Muscle layer of colon (tissue), 2 donors: ENCODE measurements at regions not wholly inside any gene's neighbourhood (a gene's known extent, or its start where the extent isn't known, plus 50 kb on each side); places are given as distances from the start of the nearest gene placed in this dataset.
"Not testable (repeated sequence)": the region's sequence is repeated elsewhere in the genome, so short reads cannot be mapped to it uniquely, and the experiment has no call there.

ENCODE experiments used
- H3K27ac ChIP-seq: one replicate; pipeline ENCODE4 v1.7.0; 2013; ENCODE audit warnings: low read depth, mild to moderate bottlenecking, low read length, moderate library complexity
- H3K27me3 ChIP-seq, 2 donors: one replicate each; pipeline ENCODE4 v1.7.0; 2013; ENCODE audit warnings: low read length in 2 of 2, mild to moderate bottlenecking in 2 of 2; ENCODE audit not compliant: insufficient read depth in 2 of 2, control insufficient read depth in 1 of 2
- H3K36me3 ChIP-seq: one replicate; pipeline ENCODE4 v1.7.0; 2013; ENCODE audit warnings: mild to moderate bottlenecking, low read length; ENCODE audit not compliant: insufficient read depth
- H3K4me1 ChIP-seq: one replicate; pipeline ENCODE4 v1.7.0; 2013; ENCODE audit warnings: mild to moderate bottlenecking, low read length; ENCODE audit not compliant: insufficient read depth
- H3K4me3 ChIP-seq, 2 donors: one replicate each; pipeline ENCODE4 v1.7.0; 2013; ENCODE audit warnings: low read length in 2 of 2, low read depth in 1 of 2, mild to moderate bottlenecking in 1 of 2, moderate library complexity in 1 of 2
- H3K9ac ChIP-seq: one replicate; pipeline ENCODE4 v1.7.0; 2013; ENCODE audit warnings: low read length
- H3K9me3 ChIP-seq: one replicate; pipeline ENCODE4 v1.7.0; 2013; ENCODE audit warnings: mild to moderate bottlenecking, low read length
- donor health status: abdominal sarcoma.
- donor health status: Adenocarcinoma of cecum.

GRCh38 chr9:30519756-30520155, 1864.7 kb upstream of the ACO1 start:
- Histone ChIP-seq H3K36me3 (no peaks in the 10 kb centered on the region), H3K4me3 (no peak overlapping the region), H3K9me3 (no peaks in the 10 kb centered on the region), H3K9ac (no peak overlapping the region), H3K27me3 (no peaks in the 10 kb centered on the region), H3K27ac (no peak overlapping the region), H3K4me1 (no peaks in the 10 kb centered on the region)

- H3K4me3 ChIP-seq, result no peak overlapping the region
- H3K4me1 ChIP-seq, result no peaks in the 10 kb centered on the region
- no peaks in the 10 kb centered on the region for H3K36me3 ChIP-seq
- H3K9ac ChIP-seq, result no peak overlapping the region
- no peak overlapping the region for H3K27ac ChIP-seq
- H3K9me3 ChIP-seq, result no peaks in the 10 kb centered on the region
- no peaks in the 10 kb centered on the region for H3K27me3 ChIP-seq
Observed at GRCh38 chr9:30522061-30522460, 1862.4 kb upstream of the ACO1 start.

GRCh38 chr9:30522486-30522885, 1862.0 kb upstream of the ACO1 start:
- Histone ChIP-seq H3K4me1 (no peaks in the 10 kb centered on the region), H3K9ac (no peak overlapping the region), H3K27ac (no peak overlapping the region), H3K27me3 (no peaks in the 10 kb centered on the region), H3K36me3 (no peaks in the 10 kb centered on the region), H3K9me3 (no peaks in the 10 kb centered on the region), H3K4me3 (no peak overlapping the region)

- H3K9me3 ChIP-seq, result no peaks in the 10 kb centered on the region
- H3K27me3 ChIP-seq, result no peaks in the 10 kb centered on the region
- no peaks in the 10 kb centered on the region for H3K36me3 ChIP-seq
- no peak overlapping the region for H3K27ac ChIP-seq
- no peaks in the 10 kb centered on the region for H3K4me1 ChIP-seq
- no peak overlapping the region for H3K9ac ChIP-seq
- H3K4me3 ChIP-seq, result no peak overlapping the region
Observed at GRCh38 chr9:30524311-30524710, 1860.1 kb upstream of the ACO1 start.

- H3K27ac ChIP-seq, result no peak overlapping the region
- no peaks in the 10 kb centered on the region for H3K4me1 ChIP-seq
- H3K9me3 ChIP-seq, result no peaks in the 10 kb centered on the region
- H3K9ac ChIP-seq, result no peak overlapping the region
- no peak overlapping the region for H3K4me3 ChIP-seq
- no peaks in the 10 kb centered on the region for H3K36me3 ChIP-seq
- H3K27me3 ChIP-seq, result no peaks in the 10 kb centered on the region
Observed at GRCh38 chr9:30534455-30534854, 1850.0 kb upstream of the ACO1 start.

GRCh38 chr9:30534896-30535295, 1849.5 kb upstream of the ACO1 start:
- H3K27me3 ChIP-seq, result no peaks in the 10 kb centered on the region
- no peaks in the 10 kb centered on the region for H3K9me3 ChIP-seq
- H3K4me1 ChIP-seq, result no peaks in the 10 kb centered on the region
- no peak overlapping the region for H3K9ac ChIP-seq
- no peak overlapping the region for H3K4me3 ChIP-seq
- no peak overlapping the region for H3K27ac ChIP-seq
- no peaks in the 10 kb centered on the region for H3K36me3 ChIP-seq

GRCh38 chr9:30536494-30536893, 1847.9 kb upstream of the ACO1 start:
- no peaks in the 10 kb centered on the region for H3K36me3 ChIP-seq
- no peak overlapping the region for H3K4me3 ChIP-seq
- H3K27me3 ChIP-seq, result no peaks in the 10 kb centered on the region
- no peaks in the 10 kb centered on the region for H3K4me1 ChIP-seq
- H3K9ac ChIP-seq, result no peak overlapping the region
- no peaks in the 10 kb centered on the region for H3K9me3 ChIP-seq
- H3K27ac ChIP-seq, result no peak overlapping the region

GRCh38 chr9:30539696-30540095, 1844.7 kb upstream of the ACO1 start:
- H3K36me3 ChIP-seq, H3K27me3 ChIP-seq, H3K4me1 ChIP-seq, H3K4me3 ChIP-seq, H3K9ac ChIP-seq, H3K27ac ChIP-seq, H3K9me3 ChIP-seq: not testable (repeated sequence)

- H3K9me3 ChIP-seq, result no peaks in the 10 kb centered on the region
- H3K27ac ChIP-seq, result no peak overlapping the region
- H3K4me1 ChIP-seq, result no peaks in the 10 kb centered on the region
- H3K36me3 ChIP-seq, result no peaks in the 10 kb centered on the region
- no peak overlapping the region for H3K9ac ChIP-seq
- H3K27me3 ChIP-seq, result no peaks in the 10 kb centered on the region
- no peak overlapping the region for H3K4me3 ChIP-seq
Observed at GRCh38 chr9:30574355-30575151, 1809.9 kb upstream of the ACO1 start.

GRCh38 chr9:30575218-30575617, 1809.2 kb upstream of the ACO1 start:
- Histone ChIP-seq H3K4me1 (no peaks in the 10 kb centered on the region), H3K4me3 (no peak overlapping the region), H3K9me3 (no peaks in the 10 kb centered on the region), H3K36me3 (no peaks in the 10 kb centered on the region), H3K27me3 (no peaks in the 10 kb centered on the region), H3K27ac (no peak overlapping the region), H3K9ac (no peak overlapping the region)

- Histone ChIP-seq H3K4me3 (no peak overlapping the region), H3K36me3 (no peaks in the 10 kb centered on the region), H3K4me1 (no peaks in the 10 kb centered on the region), H3K27ac (no peak overlapping the region), H3K9me3 (no peaks in the 10 kb centered on the region), H3K9ac (no peak overlapping the region), H3K27me3 (no peaks in the 10 kb centered on the region)
Observed at GRCh38 chr9:30575691-30576090, 1808.8 kb upstream of the ACO1 start.

- Histone ChIP-seq H3K4me1 (no peaks in the 10 kb centered on the region), H3K4me3 (no peak overlapping the region), H3K9ac (no peak overlapping the region), H3K36me3 (no peaks in the 10 kb centered on the region), H3K9me3 (no peaks in the 10 kb centered on the region), H3K27ac (no peak overlapping the region), H3K27me3 (no peaks in the 10 kb centered on the region)
Observed at GRCh38 chr9:30579810-30580209, 1804.6 kb upstream of the ACO1 start.
